Spleen (tissue), 7 donors: ENCODE measurements at regions not wholly inside any gene's neighbourhood (a gene's known extent, or its start where the extent isn't known, plus 50 kb on each side); places are given as distances from the start of the nearest gene placed in this dataset.

Experiments
- CTCF ChIP-seq, 11 experiments: fragments of 200-600 bp in 7 of 11; fragments of 450-650 bp in 4 of 11; sonication (generic) in 4 of 11; IDR thresholded peaks in 8 of 11; conservative IDR thresholded peaks in 3 of 11; 1 replicate in 7 of 11; 2 replicates in 4 of 11; pipeline versions ENCODE4 v1.4.0 to v1.8.0; 2016 to 2021; ENCODE audit warnings: antibody characterized with exemption in 11 of 11, inconsistent platforms in 4 of 11, mild to moderate bottlenecking in 1 of 11
- POLR2A ChIP-seq, 3 donors: fragments of 450-650 bp; IDR thresholded peaks; one replicate each; pipeline ENCODE4 v1.5.1; 2017; ENCODE audit warnings: antibody characterized with exemption in 3 of 3, mild to moderate bottlenecking in 1 of 3
- POLR2AphosphoS5 ChIP-seq, 3 donors: sonication (generic); formaldehyde crosslinking; IDR thresholded peaks; one replicate each; pipeline ENCODE4 v1.5.1; 2017; ENCODE audit warnings: antibody characterized with exemption in 3 of 3
- donor health status: DM: no; HTN: no; CAD: no; lungs with moderate emphysema.
- donor health status: DM: no; HTN: no; CAD: no.
- donor health status: DM: no; HTN: no; CAD: no.

DNA sequence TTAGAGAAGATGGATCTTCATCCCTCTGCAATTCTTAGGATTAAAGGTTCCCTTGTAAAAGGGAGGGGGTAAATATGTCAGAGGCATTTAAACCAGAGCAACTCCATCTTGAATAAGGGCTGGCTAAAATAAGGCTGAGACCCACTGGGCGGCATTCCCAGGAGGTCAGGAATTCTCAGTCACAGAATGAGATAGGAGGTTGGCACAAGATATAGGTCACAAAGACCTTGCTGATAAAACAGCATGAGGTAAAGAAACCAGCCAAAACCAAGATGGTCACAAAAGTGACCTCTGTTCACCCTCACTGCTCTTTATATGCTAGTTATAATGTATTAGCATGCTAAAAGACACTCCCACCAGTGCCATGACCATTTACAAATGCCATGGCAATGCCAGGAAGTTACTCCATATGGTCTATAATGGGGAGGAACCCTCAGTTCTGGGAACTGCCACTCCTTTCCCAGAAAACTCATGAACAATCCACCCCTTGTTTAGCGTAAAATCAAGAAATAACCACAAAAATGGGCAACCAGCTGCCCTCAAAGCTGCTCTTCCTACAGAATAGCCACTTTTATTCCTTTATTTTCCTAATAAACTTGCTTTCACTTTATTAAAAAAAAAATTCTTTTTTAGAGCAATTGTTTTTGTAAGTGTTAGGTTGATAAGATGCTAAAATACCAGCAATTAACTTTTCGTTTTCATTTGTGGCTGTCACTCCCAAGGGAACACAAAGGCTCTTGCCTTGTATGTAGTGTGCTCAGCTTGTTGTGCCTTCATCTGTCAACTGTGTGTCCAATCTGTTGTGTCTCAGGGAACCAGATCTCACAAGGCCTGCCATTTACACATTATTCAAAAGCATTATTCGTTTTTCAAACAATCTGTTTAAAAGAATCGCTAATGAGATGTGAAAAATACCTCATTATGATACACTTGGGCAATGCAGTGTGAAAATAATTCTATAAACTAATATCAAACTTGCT is 205.2 kb upstream of the RGPD4 start:
- TF ChIP-seq CTCF (IDR thresholded peaks at IDR 0.05 in 8 of 11, conservative IDR thresholded peaks at IDR 0.05 in 3 of 11) (no peak), POLR2AphosphoS5 (IDR thresholded peaks at IDR 0.05) (no peak), POLR2A (IDR thresholded peaks at IDR 0.05) (no peak)
